Right hindlimb (tissue), 1 donor: ENCODE measurements at regions not wholly inside any gene's neighbourhood (a gene's known extent, or its start where the extent isn't known, plus 50 kb on each side); places are given as distances from the start of the nearest gene placed in this dataset.

Source experiments
- DNase-seq: peaks from one replicate; pipeline ENCODE4 v3.0.0-alpha.2; 2018

DNA sequence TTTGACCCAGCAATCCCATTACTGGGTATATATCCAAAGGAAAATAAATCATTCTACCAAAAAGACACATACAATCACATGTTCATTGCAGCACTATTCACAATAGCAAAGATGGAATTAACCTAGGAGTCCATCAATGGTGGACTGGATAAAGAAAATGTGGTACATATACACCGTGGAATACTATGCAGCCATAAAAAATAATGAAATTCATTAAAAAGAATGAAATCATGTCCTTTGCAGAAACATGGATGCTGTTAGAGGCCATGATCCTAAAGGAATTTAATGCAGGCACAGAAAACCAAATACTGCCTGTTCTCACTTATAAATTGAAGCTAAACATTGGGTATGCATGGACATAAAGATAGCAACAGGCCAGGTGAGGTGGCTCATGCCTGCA is 61.9 kb upstream of the BMP6 start:
- DNase-seq = no peak

DNA sequence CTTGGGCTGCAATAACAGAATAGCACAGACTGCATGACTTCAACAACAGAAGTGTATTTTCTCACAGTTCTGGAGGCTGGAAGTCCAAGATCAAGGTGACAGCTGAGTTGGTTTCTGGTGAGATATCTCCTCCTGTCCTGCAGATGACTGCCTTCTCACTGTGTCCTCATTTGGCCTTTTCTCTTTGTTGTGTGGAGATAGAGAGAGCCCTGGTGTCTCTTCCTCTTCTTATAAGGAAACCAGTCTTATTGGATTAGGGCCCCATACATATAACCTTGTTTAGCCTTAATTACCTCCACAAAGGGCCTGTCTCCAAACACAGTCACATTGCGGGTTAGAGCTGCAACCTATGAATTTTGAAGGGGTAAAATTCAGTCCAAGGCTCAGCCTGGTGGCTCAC is 57.0 kb upstream of the BMP6 start:
- DNase-seq = no peak

DNA sequence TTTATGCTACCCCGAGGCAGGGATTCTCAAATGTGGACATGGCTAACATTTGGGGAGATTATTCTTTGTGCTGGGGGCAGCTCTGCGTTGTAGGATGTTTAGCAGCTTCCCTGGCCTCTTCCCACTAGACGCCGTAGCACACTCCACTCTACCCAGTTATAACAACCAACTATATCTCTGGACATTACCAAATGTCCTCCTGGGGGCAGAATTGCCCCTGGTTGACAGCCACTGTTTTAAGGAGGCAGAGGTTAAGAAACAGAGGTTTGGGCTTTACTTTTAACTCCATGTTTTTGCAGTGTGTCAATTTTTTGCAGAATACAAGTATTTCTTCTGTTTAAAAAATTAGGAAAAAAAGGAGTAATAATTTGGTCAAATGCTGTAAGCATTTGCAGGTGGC is 56.2 kb upstream of the BMP6 start:
- no peak for DNase-seq

DNA sequence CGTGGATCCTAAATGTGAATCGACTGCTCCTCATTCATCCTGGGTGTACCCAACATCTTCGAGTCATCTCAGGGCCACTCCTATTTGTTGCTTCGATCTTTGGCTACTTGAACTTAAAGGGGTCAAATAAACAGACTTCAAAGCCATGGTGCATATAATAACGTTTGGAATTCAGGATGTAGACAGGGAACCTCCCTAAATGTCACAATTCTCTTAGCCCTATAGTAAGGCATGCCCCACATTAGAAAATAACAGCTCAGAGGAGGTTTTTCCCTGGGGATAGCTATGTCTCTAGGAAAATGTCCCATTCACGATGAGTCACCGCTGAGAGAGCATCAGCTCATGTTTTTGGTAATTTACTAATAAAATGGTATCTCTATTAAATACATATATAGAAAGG is 54.8 kb upstream of the BMP6 start:
- DNase-seq = no peak

DNA sequence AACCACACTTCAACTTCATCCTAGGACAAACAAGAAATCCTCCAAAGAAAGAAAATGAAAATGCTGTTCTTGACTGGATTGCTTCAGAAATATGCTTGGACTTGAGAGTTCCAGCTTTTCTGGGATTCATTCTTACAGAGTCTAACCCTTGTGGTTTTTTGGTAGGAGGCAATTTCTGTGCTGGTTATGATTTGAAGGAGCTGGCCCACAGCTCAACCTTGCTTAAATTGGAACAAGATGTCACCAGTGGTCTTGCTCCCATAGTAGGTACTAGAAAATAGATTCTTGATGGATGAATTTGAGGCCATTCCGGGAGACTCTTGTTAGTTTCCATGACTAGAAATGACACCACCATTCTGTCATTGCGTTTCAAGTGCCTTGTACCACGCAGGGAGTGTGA is 54.3 kb upstream of the BMP6 start:
- DNase-seq = no peak

DNA sequence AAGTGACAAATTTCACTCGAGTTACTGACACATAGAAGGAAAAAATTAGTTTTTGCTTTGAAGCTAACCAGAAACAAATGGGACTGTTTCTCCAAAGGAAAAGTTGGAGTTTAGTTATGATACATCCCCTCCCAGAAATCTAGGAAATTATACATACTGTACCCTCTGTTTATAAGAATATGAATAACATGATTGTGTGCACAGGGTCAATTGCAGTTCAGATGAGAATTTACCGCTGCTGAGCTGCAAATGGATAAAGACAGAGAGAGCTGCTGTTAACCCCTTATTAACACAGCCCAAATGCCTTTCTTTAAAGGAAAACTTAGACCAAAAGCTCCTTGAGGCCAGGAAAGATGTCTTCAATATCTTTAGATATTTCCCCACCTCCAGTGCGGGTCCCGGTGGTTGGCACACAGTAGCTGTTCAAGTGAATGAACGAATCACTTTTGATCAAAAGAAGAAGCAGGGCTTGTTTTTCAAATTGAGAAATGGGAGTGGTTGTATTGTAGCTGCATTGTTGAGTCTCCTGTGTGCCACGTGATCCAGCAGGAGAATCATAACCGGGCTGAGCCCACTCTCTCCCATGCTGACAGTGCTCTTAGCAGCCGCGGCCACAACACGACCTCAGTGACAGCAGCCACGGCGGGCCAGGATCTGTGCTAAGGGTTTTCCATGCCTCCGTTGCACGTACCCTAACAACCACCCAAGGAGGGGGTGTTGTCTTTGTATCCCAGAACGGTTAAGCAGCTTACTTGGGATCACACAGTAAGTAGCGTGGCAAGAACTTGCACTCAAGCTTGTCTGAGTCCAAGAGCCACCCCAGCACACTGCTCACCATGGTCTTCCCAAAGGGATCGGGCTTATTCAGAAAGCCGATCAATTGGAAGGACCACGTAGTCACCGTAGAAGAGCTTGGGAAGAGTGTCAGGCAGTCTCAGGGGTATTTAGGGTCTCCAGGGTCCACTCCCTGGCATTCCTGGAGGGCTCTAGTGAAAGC is 53.5 kb upstream of the BMP6 start:
- DNase-seq = no peak

DNA sequence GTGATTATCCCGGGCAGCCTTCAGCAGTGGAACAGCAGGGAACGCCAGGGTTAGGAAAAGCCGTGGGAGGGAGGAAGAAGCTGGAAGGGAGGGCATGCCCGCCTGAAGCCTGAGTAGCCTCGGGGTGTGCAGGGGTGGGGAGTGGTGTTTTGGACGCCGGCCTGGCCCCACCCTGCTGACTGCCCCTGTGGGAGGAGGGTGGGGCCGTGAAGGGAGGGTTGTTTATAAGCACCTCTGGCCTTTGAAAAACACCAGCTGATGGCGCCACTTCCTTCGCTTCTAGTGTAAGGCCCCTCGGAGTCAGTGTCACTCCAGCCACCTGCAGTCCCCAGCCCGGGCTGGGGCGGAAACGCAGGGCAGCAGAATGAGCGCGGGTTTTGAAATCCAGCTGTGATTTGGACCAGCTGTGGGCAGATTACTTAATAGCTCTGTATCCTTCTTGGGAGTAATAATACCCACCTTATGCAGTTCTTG is 52.8 kb upstream of the BMP6 start:
- peak; percentile 62 for DNase-seq

DNA sequence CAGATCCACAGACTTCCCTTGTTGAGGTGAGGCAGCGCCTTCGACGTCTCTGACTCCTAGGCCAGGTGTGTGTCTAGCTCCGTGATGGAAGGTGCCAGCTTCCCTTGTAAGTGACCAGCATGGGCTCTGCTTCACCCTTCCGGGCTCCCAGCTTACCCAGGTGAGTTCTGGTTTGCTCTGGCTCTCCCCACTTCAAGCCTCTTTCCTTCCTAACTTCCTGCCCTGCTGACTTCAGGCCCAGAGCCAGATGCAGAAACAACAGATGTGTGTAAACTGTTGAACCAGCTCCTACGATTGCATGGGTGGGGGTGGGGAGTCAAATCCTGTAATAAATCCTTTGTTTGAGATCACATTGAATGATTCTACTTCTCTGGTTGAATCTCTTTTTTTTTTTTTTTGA is 51.6 kb upstream of the BMP6 start:
- DNase-seq = no peak

DNA sequence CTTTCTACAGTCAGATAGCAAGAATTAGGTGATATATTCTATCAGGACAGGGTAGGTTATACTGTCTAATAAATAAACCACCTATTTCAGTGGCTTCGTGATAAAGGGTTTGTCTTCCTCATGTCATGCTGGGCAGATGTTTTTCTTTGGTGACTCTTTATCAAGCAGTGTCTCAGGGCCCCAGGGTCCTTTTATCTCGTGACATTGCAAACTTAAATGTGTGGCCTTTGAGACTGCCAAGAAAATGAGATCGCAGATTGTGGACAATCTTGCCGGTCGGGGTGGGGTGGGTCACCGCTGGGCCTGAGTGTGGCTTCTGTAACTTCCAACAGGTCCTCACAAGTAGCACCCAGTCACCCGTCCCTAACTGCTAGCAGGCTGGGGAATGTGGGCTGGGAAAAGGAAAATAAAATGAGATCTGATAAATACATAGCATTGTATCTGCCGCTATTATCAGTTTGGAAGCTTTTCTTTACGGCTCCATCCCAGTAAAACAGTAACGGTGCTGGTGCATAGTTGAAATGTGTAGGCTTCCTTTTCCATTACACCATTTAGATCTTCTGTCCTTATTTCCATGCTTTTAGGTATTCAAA is 50.5 kb upstream of the BMP6 start:
- DNase-seq = no peak
